ENCODE measurements at regions not wholly inside any gene's neighbourhood (a gene's known extent, or its start where the extent isn't known, plus 50 kb on each side); places are given as distances from the start of the nearest gene placed in this dataset.

GRCh38 chr6:147660334-147661311, 152.1 kb downstream of the SAMD5 start:
- Histone ChIP-seq H3K27me3 (replicated peaks; ENCODE audit: control insufficient read depth, insufficient read depth, low read length) (no peaks in the 10 kb centered on the region), H3K4me3 (replicated peaks; ENCODE audit: low read depth, low read length) (no peak overlapping the region), H3K36me3 (ENCODE audit: control insufficient read depth, insufficient read depth, low read length) (no peaks in the 10 kb centered on the region)
- no peak for TF ChIP-seq CTCF (IDR thresholded peaks at IDR 0.05; ENCODE audit: insufficient read depth, low read length, poor library complexity, severe bottlenecking)
- no peak for DNase-seq (ENCODE audit: extremely low read depth, insufficient read length)

GRCh38 chr6:147662646-147663045, 154.2 kb downstream of the SAMD5 start:
- Histone ChIP-seq H3K36me3 (ENCODE audit: control insufficient read depth, insufficient read depth, low read length) (no peaks in the 10 kb centered on the region), H3K27me3 (replicated peaks; ENCODE audit: control insufficient read depth, insufficient read depth, low read length) (no peaks in the 10 kb centered on the region), H3K4me3 (replicated peaks; ENCODE audit: low read depth, low read length) (no peak overlapping the region)
- DNase-seq (ENCODE audit: extremely low read depth, insufficient read length): no peak
- TF ChIP-seq CTCF (IDR thresholded peaks at IDR 0.05; ENCODE audit: insufficient read depth, low read length, poor library complexity, severe bottlenecking): no peak

GRCh38 chr6:147664092-147664491, 155.6 kb downstream of the SAMD5 start:
- no peak for TF ChIP-seq CTCF (IDR thresholded peaks at IDR 0.05; ENCODE audit: insufficient read depth, low read length, poor library complexity, severe bottlenecking)
- DNase-seq (ENCODE audit: extremely low read depth, insufficient read length): no peak
- Histone ChIP-seq H3K4me3 (replicated peaks; ENCODE audit: low read depth, low read length) (no peak overlapping the region), H3K27me3 (replicated peaks; ENCODE audit: control insufficient read depth, insufficient read depth, low read length) (no peaks in the 10 kb centered on the region), H3K36me3 (ENCODE audit: control insufficient read depth, insufficient read depth, low read length) (no peaks in the 10 kb centered on the region)

GRCh38 chr6:147666255-147666654, 157.8 kb downstream of the SAMD5 start:
- Histone ChIP-seq H3K4me3 (replicated peaks; ENCODE audit: low read depth, low read length) (no peak overlapping the region), H3K27me3 (replicated peaks; ENCODE audit: control insufficient read depth, insufficient read depth, low read length) (no peaks in the 10 kb centered on the region), H3K36me3 (ENCODE audit: control insufficient read depth, insufficient read depth, low read length) (no peaks in the 10 kb centered on the region)
- no peak for DNase-seq (ENCODE audit: extremely low read depth, insufficient read length)
- no peak for TF ChIP-seq CTCF (IDR thresholded peaks at IDR 0.05; ENCODE audit: insufficient read depth, low read length, poor library complexity, severe bottlenecking)

- TF ChIP-seq CTCF (IDR thresholded peaks at IDR 0.05; ENCODE audit: insufficient read depth, low read length, poor library complexity, severe bottlenecking): no peak
- Histone ChIP-seq H3K27me3 (replicated peaks; ENCODE audit: control insufficient read depth, insufficient read depth, low read length) (no peaks in the 10 kb centered on the region), H3K36me3 (ENCODE audit: control insufficient read depth, insufficient read depth, low read length) (no peaks in the 10 kb centered on the region), H3K4me3 (replicated peaks; ENCODE audit: low read depth, low read length) (no peak overlapping the region)
- DNase-seq (ENCODE audit: extremely low read depth, insufficient read length): no peak
Observed at GRCh38 chr6:147667082-147667481, 158.6 kb downstream of the SAMD5 start.

Measured in GM06990 (cell line).